KG1 (cell line): ENCODE measurements at regions not wholly inside any gene's neighbourhood (a gene's known extent, or its start where the extent isn't known, plus 50 kb on each side); places are given as distances from the start of the nearest gene placed in this dataset.
"Not testable (repeated sequence)": the region's sequence is repeated elsewhere in the genome, so short reads cannot be mapped to it uniquely, and the experiment has no call there.

Experiments used
- DNase-seq: peaks from one replicate; lab custom pipeline; 2025; lab: John Stamatoyannopoulos, UW

DNA sequence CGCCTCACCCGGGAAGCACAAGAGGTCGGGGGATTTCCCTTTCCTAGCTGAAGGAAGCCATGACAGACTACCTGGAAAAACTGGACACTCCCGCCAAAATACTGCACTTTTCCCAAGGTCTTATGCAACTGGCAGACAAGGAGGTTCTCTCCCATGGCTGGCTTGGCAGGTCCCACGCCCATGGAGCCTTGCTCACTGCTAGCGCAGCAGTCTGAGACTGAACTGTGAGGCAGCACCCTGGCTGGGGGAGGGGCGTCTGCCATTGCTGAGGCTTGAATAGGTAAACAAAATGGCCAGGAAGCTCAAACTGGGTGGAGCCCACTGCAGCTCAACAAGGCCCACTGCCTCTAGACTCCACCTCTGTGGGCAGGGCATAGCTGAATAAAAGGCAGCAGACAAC lies 92.1 kb downstream of the C4BPA start:
- DNase-seq = not testable (repeated sequence)

GRCh38 chr1:207201534-207201933 lies 97.5 kb downstream of the C4BPA start:
- not testable (repeated sequence) for DNase-seq

DNA sequence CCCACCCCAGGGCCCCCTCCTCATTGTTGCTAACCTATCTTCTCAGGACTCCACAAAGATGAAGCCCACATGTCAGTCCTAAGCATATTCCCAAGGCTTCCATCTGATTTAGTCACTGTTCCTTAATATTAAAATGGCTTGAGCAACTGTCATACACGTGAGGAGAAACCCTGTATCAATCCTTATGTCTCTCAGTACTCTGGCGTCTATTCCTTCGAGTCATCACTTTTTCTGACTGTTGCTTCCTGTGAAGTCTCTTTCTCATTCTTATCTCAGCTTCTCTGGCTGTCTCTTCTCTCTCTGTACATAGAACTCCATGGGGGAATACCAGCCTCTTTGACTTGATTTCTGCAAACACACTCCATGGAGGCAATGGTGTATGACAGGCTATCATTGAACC lies 98.4 kb downstream of the C4BPA start:
- no peak for DNase-seq

DNA sequence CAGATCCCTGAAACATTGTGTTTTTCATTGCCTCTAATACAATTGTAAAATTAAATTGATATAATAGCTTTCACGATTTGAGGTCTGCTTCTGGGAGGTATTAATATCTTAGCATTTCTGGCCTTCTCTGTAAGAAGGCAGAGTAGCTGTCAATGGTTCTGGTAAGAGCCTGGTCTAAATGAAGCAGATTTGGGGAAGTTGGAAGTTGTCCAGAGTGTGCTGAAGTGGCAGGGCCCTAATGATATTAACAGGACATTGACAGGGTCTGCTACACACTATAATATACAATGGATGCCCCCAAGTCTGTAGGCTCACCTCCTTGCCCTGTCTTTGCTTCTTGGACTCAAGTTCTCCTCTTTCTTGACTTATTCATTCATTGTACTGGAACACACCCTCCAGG lies 99.5 kb downstream of the C4BPA start:
- DNase-seq = peak; percentile 26

GRCh38 chr1:207205614-207206061 lies 101.6 kb downstream of the C4BPA start:
- no peak for DNase-seq

DNA sequence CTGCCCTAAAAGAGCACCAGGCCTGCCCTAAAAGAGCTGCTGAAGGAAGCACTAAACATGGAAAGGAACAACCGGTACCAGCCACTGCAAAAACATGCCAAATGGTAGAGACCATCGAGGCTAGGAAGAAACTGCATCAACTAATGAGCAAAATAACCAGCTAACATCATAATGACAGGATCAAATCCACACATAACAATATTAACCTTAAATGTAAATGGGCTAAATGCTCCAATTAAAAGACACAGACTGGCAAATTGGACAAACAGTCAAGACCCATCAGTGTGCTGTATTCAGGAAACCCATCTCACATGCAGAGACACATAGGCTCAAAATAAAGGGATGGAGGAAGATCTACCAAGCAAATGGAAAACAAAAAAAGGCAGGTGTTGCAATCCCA lies 104.7 kb downstream of the C4BPA start:
- not testable (repeated sequence) for DNase-seq

DNA sequence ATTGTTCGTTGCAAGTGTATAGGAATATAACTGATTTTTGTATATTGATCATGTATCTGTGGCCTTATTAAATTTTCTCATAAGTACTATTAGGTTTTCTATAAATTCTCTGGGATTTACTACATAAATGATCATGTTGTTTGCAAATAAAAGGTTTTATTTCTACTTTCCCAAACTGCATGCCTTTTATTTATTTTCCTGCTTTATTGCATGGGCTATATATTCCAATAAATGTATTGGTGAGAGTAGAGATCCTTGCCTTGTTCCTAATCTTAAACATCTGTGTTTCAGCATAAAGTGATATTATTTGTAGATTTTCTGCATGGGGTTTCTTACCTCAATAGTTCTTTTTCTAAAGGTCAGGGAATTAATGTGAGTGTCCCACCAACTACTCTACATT lies 107.0 kb upstream of the CD55 start:
- no peak for DNase-seq

DNA sequence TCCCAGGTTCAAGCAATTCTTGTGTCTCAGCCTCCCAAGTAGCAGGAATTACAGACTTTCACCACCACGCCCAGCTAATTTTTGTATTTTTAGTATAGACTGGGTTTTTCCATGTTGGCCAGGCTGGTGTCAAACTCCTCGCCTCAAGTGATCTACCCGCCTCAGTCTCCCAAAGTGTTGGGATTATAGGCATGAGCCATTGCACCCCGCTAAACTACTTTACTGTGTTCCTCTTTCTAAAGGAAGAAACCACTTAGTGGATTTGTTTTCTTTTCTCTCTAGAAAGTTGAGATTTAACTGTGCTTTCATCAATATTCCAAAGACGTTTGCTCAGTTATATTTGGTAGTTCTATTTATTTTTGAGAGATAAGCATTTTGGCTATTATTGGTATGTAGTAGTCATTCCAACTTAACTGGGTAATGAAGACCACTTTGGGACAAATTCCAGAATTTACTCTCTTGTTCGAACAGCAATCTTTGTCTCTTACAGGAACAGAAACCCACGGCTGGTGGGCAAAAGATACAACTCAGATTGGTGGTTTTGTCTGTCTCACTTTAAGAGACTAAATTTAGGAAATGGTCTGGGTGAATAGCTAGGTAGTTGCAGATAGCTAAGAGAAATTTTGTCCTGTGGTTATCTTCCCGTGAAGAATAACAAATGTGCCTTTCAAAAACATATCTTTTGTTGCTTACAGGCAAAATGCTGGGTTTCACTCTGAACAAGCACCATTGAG lies 103.5 kb upstream of the CD55 start:
- DNase-seq = no peak

- DNase-seq = no peak
Measured at GRCh38 chr1:207218512-207219362, 102.7 kb upstream of the CD55 start.

DNA sequence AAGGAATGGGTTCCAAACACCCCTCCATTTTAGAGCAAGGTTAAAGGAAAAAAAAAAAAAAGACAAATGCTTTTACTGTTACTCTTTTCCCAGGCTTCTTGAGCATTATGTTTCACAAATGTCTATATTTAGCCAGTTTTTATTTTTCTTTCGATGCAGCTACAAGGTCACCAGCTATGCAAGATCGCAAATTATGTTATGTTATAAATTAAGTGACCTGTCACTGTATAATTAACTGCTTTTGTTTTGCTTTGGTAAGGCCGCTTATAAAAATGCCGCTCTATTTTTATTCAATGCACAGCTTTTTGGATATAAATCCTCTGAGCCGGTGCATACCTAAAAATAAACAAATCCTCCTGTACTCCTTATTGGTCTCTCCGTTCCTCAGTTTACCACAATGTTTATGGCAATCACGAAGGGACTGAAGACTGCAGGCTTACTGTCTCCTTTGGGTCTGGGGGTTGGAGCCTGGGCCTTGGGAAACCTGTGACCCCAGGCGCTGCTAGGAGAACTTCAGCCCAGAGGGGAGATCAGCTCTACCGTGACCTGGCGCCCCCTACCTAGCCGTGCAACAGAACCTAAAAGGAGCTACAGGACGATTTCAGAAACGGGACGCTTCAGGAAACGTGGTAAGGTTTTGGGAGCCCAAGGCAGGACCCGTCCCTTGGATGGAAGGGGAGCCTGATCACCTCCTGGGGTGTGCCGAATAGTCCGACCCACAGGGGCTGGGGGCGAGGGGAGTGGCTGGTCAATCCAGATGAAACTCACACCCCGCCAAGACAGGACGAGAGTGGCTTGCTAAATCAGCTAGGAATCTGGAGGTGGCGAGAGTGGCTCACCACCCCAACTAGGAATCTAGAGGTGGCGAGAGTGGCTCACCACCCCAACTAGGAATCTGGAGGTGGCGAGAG lies 101.2 kb upstream of the CD55 start:
- DNase-seq = no peak

GRCh38 chr1:207221934-207222351 lies 99.5 kb upstream of the CD55 start:
- DNase-seq = no peak

DNA sequence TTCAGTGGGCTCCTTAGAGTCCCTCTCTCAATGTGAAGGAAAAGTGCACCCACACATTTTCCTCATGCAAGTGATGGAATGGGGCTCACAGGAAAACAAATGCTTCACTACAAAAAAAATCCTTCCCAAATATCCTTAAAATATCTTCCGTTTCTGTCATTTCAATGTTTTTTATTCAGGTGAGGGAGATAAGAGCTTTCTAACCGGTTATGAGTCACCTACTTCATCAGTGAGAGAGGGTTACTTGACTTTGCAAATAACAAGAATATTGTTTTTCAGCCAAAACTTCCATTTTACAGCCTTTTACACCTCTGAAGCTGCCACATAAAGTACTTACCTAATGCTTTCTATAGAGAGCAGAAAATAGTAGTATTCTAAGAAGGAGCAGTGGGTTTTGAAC lies 98.3 kb upstream of the CD55 start:
- no peak for DNase-seq

- DNase-seq = no peak
Measured at GRCh38 chr1:207224666-207225065, 96.8 kb upstream of the CD55 start.

GRCh38 chr1:207227131-207227630 lies 94.3 kb upstream of the CD55 start:
- no peak for DNase-seq

GRCh38 chr1:207228987-207229386 lies 92.5 kb upstream of the CD55 start:
- no peak for DNase-seq

- no peak for DNase-seq
Measured at GRCh38 chr1:207230441-207230840, 91.0 kb upstream of the CD55 start.

DNA sequence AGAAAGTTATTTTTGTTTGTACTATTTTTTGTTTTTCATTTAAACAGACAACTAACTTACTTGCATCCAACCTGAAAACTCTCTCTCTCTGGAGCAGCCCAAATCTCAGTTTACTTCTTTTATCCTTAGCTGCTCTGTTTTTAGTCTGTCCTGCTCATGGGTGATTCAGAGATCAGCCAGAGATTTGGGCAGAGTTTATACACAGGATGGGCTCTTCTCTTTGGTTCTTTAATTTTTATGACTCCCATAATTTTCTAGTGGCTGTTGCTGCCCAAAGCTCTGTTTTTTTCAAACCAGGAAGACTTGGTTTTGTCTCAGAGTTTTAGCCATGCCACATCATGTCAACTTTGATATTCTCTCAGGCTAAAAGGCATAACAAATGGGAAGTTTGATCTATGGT lies 86.8 kb upstream of the CD55 start:
- no peak for DNase-seq

- no peak for DNase-seq
Measured at GRCh38 chr1:207239874-207240273, 81.6 kb upstream of the CD55 start.

GRCh38 chr1:207240325-207241101 lies 81.0 kb upstream of the CD55 start:
- no peak for DNase-seq

DNA sequence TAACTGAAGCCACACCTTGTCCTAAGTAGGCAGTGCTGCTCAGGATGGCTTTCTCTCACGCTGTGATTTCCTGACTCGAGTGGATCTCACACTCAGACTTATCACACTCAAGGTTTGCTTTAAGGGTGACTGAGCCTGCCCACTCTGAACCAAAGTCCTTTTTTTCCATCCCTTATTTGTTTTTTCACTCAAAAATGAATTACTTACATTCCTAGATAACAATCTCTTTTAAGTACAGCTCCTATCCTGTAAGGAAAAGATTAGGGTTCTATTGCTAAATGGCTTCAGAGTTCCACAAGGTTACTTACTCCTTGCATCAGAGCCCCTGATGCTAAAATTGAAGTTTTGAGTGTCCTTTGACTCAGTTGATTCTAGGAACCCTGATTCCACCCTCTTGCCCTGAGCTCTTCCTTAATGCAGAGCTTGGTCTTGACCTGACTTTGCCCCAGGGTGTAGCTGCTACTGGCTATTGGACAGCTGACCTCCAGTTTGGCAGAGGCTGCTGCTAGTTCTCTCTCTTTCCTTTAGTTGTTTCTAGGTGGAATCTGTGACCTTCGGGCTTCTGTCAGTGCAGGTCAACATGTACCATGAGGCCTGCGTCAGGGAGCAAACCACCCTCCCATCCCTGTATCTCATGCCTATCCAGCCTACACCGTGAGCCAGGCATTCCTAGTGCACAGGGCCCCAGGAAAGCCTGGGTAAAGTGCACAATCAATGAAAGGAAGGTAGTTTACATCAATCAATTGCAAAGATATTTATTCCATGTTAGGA lies 80.1 kb upstream of the CD55 start:
- DNase-seq = no peak
